ENCODE measurements at regions not wholly inside any gene's neighbourhood (a gene's known extent, or its start where the extent isn't known, plus 50 kb on each side); places are given as distances from the start of the nearest gene placed in this dataset.

GRCh38 chr17:13704333-13704732 is 102.6 kb upstream of the HS3ST3A1 start:
- Mint-ChIP-seq H3K4me1 (no peaks in the 10 kb centered on the region), H3K27ac (no peak overlapping the region), H3K4me3 (no peak overlapping the region), H3K27me3 (peaks cover 13% of the 10 kb centered on the region), H3K9me3 (ENCODE audit: insufficient read depth) (no peaks in the 10 kb centered on the region)
- Histone ChIP-seq H3K9me3 (ENCODE audit: control extremely low read depth in 1 of 3, control insufficient read depth in 2 of 3, insufficient read depth in 1 of 3, low read length in 2 of 3) (peaks cover 0 to 1% (median 0%) of the 10 kb centered on the region in 3 donors), H4K20me1 (ENCODE audit: control insufficient read depth, insufficient read depth, low read length, poor library complexity, severe bottlenecking) (no peaks in the 10 kb centered on the region), H3K27ac (ENCODE audit: low read length in 2 of 2) (no peak overlapping the region), H3K4me2 (replicated peaks; ENCODE audit: low read depth, low read length, poor library complexity, severe bottlenecking) (no peak overlapping the region), H3K36me3 (replicated peaks in 1 of 2; ENCODE audit: control extremely low read depth in 1 of 2, control insufficient read depth in 1 of 2, extremely low read depth in 1 of 2, insufficient read depth in 2 of 2, low read length in 1 of 2) (no peaks in the 10 kb centered on the region), H2AFZ (ENCODE audit: insufficient read depth, low read depth, low read length, poor library complexity, severe bottlenecking) (no peak overlapping the region), H3K4me1 (ENCODE audit: control insufficient read depth in 2 of 2, insufficient read depth in 2 of 2, low read length in 2 of 2) (no peaks in the 10 kb centered on the region), H3K9ac (ENCODE audit: low read length) (no peak overlapping the region), H3K79me2 (ENCODE audit: control insufficient read depth, insufficient read depth, low read length) (no peaks in the 10 kb centered on the region), H3K4me3 (ENCODE audit: control extremely low read depth in 1 of 5, extremely low read depth in 1 of 5, insufficient read depth in 1 of 5, low read depth in 2 of 5, low read length in 4 of 5) (no peak overlapping the region), H3K27me3 (replicated peaks in 1 of 4; ENCODE audit: control extremely low read depth in 1 of 4, control insufficient read depth in 3 of 4, insufficient read depth in 4 of 4, low read length in 3 of 4) (peaks cover 0 to 3% (median 0%) of the 10 kb centered on the region in 4 experiments)
- no peak for ATAC-seq (ENCODE audit: low read depth)
- DNase-seq, result no peak
- ChIA-PET POLR2A (no interaction called here), CTCF (no interaction called here)
- TF ChIP-seq, protein P1, sequence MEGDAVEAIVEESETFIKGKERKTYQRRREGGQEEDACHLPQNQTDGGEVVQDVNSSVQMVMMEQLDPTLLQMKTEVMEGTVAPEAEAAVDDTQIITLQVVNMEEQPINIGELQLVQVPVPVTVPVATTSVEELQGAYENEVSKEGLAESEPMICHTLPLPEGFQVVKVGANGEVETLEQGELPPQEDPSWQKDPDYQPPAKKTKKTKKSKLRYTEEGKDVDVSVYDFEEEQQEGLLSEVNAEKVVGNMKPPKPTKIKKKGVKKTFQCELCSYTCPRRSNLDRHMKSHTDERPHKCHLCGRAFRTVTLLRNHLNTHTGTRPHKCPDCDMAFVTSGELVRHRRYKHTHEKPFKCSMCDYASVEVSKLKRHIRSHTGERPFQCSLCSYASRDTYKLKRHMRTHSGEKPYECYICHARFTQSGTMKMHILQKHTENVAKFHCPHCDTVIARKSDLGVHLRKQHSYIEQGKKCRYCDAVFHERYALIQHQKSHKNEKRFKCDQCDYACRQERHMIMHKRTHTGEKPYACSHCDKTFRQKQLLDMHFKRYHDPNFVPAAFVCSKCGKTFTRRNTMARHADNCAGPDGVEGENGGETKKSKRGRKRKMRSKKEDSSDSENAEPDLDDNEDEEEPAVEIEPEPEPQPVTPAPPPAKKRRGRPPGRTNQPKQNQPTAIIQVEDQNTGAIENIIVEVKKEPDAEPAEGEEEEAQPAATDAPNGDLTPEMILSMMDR (IDR thresholded peaks at IDR 0.05), result no peak
- TF ChIP-seq EZH2 (IDR thresholded peaks at IDR 0.05; ENCODE audit: borderline replicate concordance, insufficient read depth, low read depth, low read length, poor library complexity, severe bottlenecking), result no peak
- intact Hi-C loops (cut with micrococcal nuclease), result no loop called here
- 57% methylated on average over 1 of the region's 1 CpG for WGBS (ENCODE audit: insufficient coverage)

DNA sequence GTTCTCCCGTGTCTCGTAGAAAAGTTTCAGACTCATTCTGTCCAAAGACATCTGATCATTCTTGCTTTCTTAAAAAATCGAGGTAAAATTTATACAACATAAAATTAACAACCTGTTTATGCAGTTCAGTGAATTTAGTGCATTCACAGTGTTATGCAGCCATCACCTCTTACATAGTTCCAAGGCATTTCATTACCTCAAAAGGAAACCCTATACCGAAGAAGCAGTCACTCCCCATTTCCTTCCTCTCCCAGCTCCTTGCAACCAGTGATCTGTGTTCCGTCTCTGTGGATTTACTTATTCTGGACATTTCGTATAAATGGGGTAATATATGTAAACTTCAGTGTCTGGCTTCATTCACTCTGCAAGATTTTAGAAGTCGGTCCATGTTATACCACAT is 103.5 kb upstream of the HS3ST3A1 start:
- ATAC-seq (ENCODE audit: low read depth) (no peak), DNase-seq (no peak)
- Mint-ChIP-seq H3K27me3 (peaks cover 5% of the 10 kb centered on the region), H3K9me3 (ENCODE audit: insufficient read depth) (no peaks in the 10 kb centered on the region), H3K4me3 (no peak overlapping the region), H3K4me1 (no peaks in the 10 kb centered on the region), H3K27ac (no peak overlapping the region)
- H3K9ac ChIP-seq (ENCODE audit: low read length), result no peak overlapping the region
- no peak overlapping the region for H3K27ac ChIP-seq (ENCODE audit: low read length in 2 of 2)
- H2AFZ ChIP-seq (ENCODE audit: insufficient read depth, low read depth, low read length, poor library complexity, severe bottlenecking), result no peak overlapping the region
- POLR2A ChIA-PET, result no interaction called here
- H3K27me3 ChIP-seq (replicated peaks in 1 of 4; ENCODE audit: control extremely low read depth in 1 of 4, control insufficient read depth in 3 of 4, insufficient read depth in 4 of 4, low read length in 3 of 4), result peaks cover 0 to 3% (median 0%) of the 10 kb centered on the region in 4 experiments
- TF ChIP-seq, protein P1 (IDR thresholded peaks at IDR 0.05), result no peak
- no peak for TF ChIP-seq EZH2 (IDR thresholded peaks at IDR 0.05; ENCODE audit: borderline replicate concordance, insufficient read depth, low read depth, low read length, poor library complexity, severe bottlenecking)
- CTCF ChIA-PET, result no interaction called here
- 83% methylated on average over 1 of the region's 7 CpGs for WGBS (ENCODE audit: insufficient coverage)
- H3K4me2 ChIP-seq (replicated peaks; ENCODE audit: low read depth, low read length, poor library complexity, severe bottlenecking), result no peak overlapping the region
- no peaks in the 10 kb centered on the region for H3K79me2 ChIP-seq (ENCODE audit: control insufficient read depth, insufficient read depth, low read length)
- H4K20me1 ChIP-seq (ENCODE audit: control insufficient read depth, insufficient read depth, low read length, poor library complexity, severe bottlenecking), result no peaks in the 10 kb centered on the region
- H3K4me3 ChIP-seq (ENCODE audit: control extremely low read depth in 1 of 5, extremely low read depth in 1 of 5, insufficient read depth in 1 of 5, low read depth in 2 of 5, low read length in 4 of 5), result no peak overlapping the region
- H3K4me1 ChIP-seq (ENCODE audit: control insufficient read depth in 2 of 2, insufficient read depth in 2 of 2, low read length in 2 of 2), result no peaks in the 10 kb centered on the region
- H3K9me3 ChIP-seq (ENCODE audit: control extremely low read depth in 1 of 3, control insufficient read depth in 2 of 3, insufficient read depth in 1 of 3, low read length in 2 of 3), result no peaks in the 10 kb centered on the region
- intact Hi-C loops (cut with micrococcal nuclease), result no loop called here
- H3K36me3 ChIP-seq (replicated peaks in 1 of 2; ENCODE audit: control extremely low read depth in 1 of 2, control insufficient read depth in 1 of 2, extremely low read depth in 1 of 2, insufficient read depth in 2 of 2, low read length in 1 of 2), result no peaks in the 10 kb centered on the region

All from B cell (primary cell).